H1 (cell line): ENCODE measurements at regions not wholly inside any gene's neighbourhood (a gene's known extent, or its start where the extent isn't known, plus 50 kb on each side); places are given as distances from the start of the nearest gene placed in this dataset.

Experiments
- CHD2 ChIP-seq: IDR thresholded peaks from 2 replicates; pipeline ENCODE4 v1.6.1; 2012; ENCODE audit warnings: low read length, improper control_type of control experiment
- KDM4A ChIP-seq: IDR thresholded peaks from one replicate; pipeline ENCODE4 v1.7.1; 2012; ENCODE audit warnings: low read depth, mild to moderate bottlenecking, moderate library complexity, low read length, inconsistent platforms; ENCODE audit not compliant: severe bottlenecking
- TF ChIP-seq, protein P1 (sequence below): IDR thresholded peaks from 2 replicates; pipeline ENCODE4 v1.6.1; 2012; ENCODE audit warnings: low read length, inconsistent platforms

DNA sequence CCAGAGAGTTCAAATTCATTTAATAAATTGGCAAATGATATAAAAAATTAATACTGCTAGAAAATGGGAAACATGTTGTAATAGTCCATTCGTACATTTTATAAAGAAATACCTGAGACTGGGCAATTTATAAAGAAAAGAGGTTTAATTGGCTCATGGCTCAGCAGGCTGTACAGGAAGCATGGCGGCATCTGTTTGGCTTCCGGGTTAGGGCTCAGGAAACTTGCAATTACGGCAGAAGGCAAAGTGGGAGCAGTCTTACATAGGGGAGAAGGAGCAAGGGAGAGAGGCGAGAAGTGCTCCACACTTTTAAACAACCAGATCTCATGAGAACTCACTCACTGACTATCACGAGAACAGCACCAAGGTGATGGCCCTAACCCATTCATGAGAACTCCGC lies 512.0 kb downstream of the DACH1 start (continued):
- TF ChIP-seq CHD2 (no peak), KDM4A (no peak)
- TF ChIP-seq, protein P1, sequence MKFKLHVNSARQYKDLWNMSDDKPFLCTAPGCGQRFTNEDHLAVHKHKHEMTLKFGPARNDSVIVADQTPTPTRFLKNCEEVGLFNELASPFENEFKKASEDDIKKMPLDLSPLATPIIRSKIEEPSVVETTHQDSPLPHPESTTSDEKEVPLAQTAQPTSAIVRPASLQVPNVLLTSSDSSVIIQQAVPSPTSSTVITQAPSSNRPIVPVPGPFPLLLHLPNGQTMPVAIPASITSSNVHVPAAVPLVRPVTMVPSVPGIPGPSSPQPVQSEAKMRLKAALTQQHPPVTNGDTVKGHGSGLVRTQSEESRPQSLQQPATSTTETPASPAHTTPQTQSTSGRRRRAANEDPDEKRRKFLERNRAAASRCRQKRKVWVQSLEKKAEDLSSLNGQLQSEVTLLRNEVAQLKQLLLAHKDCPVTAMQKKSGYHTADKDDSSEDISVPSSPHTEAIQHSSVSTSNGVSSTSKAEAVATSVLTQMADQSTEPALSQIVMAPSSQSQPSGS, result no peak
